Chondrocyte (in vitro differentiated cells): ENCODE measurements at regions not wholly inside any gene's neighbourhood (a gene's known extent, or its start where the extent isn't known, plus 50 kb on each side); places are given as distances from the start of the nearest gene placed in this dataset.

Experiments
- DNase-seq: peaks from one replicate; pipeline ENCODE4 v3.0.0; 2021; ENCODE audit warnings: mixed read lengths, low spot score
- H3K27ac Mint-ChIP-seq: one replicate; pipeline ENCODE4 v1.8.0; 2021; ENCODE audit warnings: mild to moderate bottlenecking, moderate library complexity, mixed read lengths; ENCODE audit not compliant: unreplicated experiment
- H3K27me3 Mint-ChIP-seq: 2 replicates; pipeline ENCODE4 v1.8.0; 2021; ENCODE audit warnings: low read depth, mixed read lengths
- H3K36me3 Mint-ChIP-seq: 2 replicates; pipeline ENCODE4 v1.8.0; 2021; ENCODE audit warnings: low read depth, mixed read lengths
- H3K4me1 Mint-ChIP-seq: 2 replicates; pipeline ENCODE4 v1.8.0; 2021; ENCODE audit warnings: low read depth, mild to moderate bottlenecking, mixed read lengths
- H3K4me3 Mint-ChIP-seq: one replicate; pipeline ENCODE4 v1.8.0; 2021; ENCODE audit warnings: mild to moderate bottlenecking, moderate library complexity, mixed read lengths; ENCODE audit not compliant: unreplicated experiment
- H3K9me3 Mint-ChIP-seq: 2 replicates; pipeline ENCODE4 v1.8.0; 2021; ENCODE audit warnings: low read depth, mixed read lengths
- TF ChIP-seq, protein P1 (sequence below): fragments of 200-600 bp; sonication (generic); IDR thresholded peaks from 2 replicates; pipeline ENCODE4 v1.5.0; 2021; ENCODE audit warnings: antibody characterized with exemption, mild to moderate bottlenecking, moderate library complexity

DNA sequence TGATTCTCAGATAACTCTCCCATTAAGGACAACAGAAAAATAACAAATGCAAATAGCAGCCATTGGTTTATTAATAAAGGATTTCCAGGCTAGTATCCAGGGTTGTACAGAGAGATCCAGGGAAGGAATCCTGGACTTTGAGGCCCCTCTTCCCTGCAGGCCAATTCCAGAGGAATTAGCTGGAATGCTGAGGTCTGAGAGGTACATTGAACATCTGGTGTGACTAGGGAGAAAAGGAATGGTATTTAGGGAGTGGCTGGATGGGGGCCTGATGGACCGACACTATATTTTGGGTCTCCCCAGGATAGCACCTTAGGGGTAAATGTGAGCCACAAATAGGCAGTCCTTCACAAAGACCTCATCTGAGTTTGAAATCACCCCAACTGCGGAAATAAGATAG lies 924.5 kb downstream of the AACS start:
- DNase-seq: no peak
- TF ChIP-seq, protein P1, sequence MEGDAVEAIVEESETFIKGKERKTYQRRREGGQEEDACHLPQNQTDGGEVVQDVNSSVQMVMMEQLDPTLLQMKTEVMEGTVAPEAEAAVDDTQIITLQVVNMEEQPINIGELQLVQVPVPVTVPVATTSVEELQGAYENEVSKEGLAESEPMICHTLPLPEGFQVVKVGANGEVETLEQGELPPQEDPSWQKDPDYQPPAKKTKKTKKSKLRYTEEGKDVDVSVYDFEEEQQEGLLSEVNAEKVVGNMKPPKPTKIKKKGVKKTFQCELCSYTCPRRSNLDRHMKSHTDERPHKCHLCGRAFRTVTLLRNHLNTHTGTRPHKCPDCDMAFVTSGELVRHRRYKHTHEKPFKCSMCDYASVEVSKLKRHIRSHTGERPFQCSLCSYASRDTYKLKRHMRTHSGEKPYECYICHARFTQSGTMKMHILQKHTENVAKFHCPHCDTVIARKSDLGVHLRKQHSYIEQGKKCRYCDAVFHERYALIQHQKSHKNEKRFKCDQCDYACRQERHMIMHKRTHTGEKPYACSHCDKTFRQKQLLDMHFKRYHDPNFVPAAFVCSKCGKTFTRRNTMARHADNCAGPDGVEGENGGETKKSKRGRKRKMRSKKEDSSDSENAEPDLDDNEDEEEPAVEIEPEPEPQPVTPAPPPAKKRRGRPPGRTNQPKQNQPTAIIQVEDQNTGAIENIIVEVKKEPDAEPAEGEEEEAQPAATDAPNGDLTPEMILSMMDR: no peak
- no peak overlapping the region for H3K27ac Mint-ChIP-seq
- H3K4me3 Mint-ChIP-seq: no peak overlapping the region
- H3K4me1 Mint-ChIP-seq: peaks cover 2% of the 10 kb centered on the region
- H3K9me3 Mint-ChIP-seq: no peaks in the 10 kb centered on the region
- H3K27me3 Mint-ChIP-seq: peaks cover 11% of the 10 kb centered on the region
- H3K36me3 Mint-ChIP-seq: no peaks in the 10 kb centered on the region

DNA sequence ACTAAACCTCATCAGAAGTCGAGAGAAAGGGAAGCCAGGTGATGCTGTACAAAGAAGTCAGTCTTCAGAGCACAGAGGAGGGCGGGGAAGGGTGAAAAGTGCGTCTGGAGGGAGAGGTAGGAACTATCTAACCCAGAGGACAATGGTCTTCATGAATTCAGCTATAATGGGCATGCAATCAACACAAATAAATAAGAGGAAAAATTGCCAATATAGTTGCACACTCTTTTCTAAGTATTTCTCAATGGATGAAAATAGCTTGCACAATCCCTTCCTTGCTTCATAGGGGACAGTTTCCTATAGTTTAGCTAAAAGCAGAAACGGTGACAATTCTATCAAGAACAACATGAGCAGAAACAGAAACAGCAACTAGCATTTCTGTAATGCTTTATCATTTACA lies 931.2 kb downstream of the AACS start:
- Mint-ChIP-seq H3K27ac (no peak overlapping the region), H3K4me3 (no peak overlapping the region), H3K36me3 (no peaks in the 10 kb centered on the region), H3K4me1 (no peaks in the 10 kb centered on the region), H3K27me3 (peaks cover 2% of the 10 kb centered on the region), H3K9me3 (peaks cover 4% of the 10 kb centered on the region)
- TF ChIP-seq, protein P1: no peak
- DNase-seq: no peak

DNA sequence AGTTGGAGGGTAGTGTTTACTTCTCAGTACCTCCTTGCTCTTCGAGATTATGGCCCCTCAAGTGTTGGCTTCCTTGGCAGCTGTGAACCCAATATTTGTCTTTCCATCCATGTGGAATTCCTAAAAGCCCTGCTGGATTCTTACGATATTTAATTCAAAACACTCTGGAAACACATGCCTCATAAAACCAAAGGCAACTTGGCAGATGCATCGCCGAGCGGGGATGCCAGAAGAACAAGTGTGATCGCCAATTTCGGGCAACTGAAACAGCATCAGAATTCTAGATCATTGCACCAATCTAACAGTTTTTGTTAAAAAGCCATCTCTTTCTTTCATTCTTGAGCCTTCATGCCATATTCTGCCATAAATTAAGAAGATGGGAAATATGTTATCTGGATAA lies 934.4 kb downstream of the AACS start:
- TF ChIP-seq, protein P1: no peak
- no peak for DNase-seq
- Mint-ChIP-seq H3K27me3 (no peaks in the 10 kb centered on the region), H3K4me3 (no peak overlapping the region), H3K4me1 (no peaks in the 10 kb centered on the region), H3K27ac (no peak overlapping the region), H3K36me3 (no peaks in the 10 kb centered on the region), H3K9me3 (peaks cover 21% of the 10 kb centered on the region)

DNA sequence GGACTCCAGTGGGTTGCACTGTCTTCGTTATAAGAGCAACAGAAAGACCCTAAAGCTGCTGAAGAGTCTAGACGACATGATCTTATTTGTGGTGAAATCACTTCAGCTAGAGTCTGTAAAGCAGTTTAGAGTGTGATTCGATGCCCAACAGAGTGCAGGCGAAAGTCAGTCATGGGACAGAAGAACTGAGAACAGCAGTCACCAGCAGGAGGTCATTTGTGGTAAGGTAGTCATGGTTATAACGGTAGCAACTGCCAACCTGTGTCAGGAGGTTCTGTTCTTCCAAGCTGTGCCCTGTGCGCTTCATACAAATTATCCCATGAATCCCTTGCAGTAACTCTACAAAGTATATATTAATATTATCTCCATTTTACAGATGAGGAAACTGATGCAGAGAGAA lies 954.1 kb downstream of the AACS start:
- Mint-ChIP-seq H3K36me3 (no peaks in the 10 kb centered on the region), H3K27ac (no peak overlapping the region), H3K27me3 (no peaks in the 10 kb centered on the region), H3K4me1 (no peaks in the 10 kb centered on the region), H3K4me3 (no peak overlapping the region), H3K9me3 (peaks cover 48% of the 10 kb centered on the region)
- no peak for DNase-seq
- TF ChIP-seq, protein P1: no peak

DNA sequence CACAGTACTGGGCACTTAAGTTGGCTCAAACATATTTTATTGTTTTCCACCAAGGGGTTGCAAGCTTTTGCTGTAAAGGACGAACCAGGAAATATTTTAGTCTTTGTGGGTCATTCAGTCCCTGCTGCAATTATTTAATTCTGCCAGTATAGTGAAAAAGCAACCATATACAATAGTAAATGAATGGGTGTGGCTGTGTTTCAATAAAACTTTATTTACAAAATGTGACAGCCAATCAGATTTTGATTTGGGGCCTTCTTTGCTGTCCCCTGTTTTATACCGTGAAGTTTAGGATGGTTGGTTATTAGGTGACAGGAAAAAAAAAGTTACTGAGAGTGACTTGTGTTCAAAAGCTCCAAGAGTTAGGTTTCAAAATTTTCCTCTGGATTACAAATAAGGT lies 956.4 kb downstream of the AACS start:
- no peaks in the 10 kb centered on the region for H3K36me3 Mint-ChIP-seq
- no peak for DNase-seq
- H3K27ac Mint-ChIP-seq: no peak overlapping the region
- peaks cover 30% of the 10 kb centered on the region for H3K9me3 Mint-ChIP-seq
- H3K4me3 Mint-ChIP-seq: no peak overlapping the region
- no peaks in the 10 kb centered on the region for H3K4me1 Mint-ChIP-seq
- TF ChIP-seq, protein P1: no peak
- no peaks in the 10 kb centered on the region for H3K27me3 Mint-ChIP-seq
